ENCODE measurements at regions not wholly inside any gene's neighbourhood (a gene's known extent, or its start where the extent isn't known, plus 50 kb on each side); places are given as distances from the start of the nearest gene placed in this dataset.
A peak's percentile ranks its signal among the peaks of the same experiment; 100 is the strongest.

GRCh38 chr13:76503291-76503690 lies 382.9 kb downstream of the KCTD12 start:
- no peak for DNase-seq

- no peak for DNase-seq
These were observed 385.3 kb downstream of the KCTD12 start for GRCh38 chr13:76500894-76501293.

GRCh38 chr13:76499891-76500290 lies 386.3 kb downstream of the KCTD12 start:
- DNase-seq = peak; percentile 7

- DNase-seq = no peak
These were observed 396.9 kb downstream of the KCTD12 start for GRCh38 chr13:76489274-76489673.

- DNase-seq = no peak
These were observed 404.5 kb downstream of the KCTD12 start for GRCh38 chr13:76481738-76482137.

GRCh38 chr13:76474966-76475365 lies 411.2 kb downstream of the KCTD12 start:
- DNase-seq = no peak

GRCh38 chr13:76474356-76474755 lies 411.8 kb downstream of the KCTD12 start:
- no peak for DNase-seq

- peak; percentile 85 for DNase-seq
These were observed 412.6 kb downstream of the KCTD12 start for GRCh38 chr13:76473552-76474134.

- DNase-seq = no peak
These were observed 413.3 kb downstream of the KCTD12 start for GRCh38 chr13:76472916-76473315.

- DNase-seq = no peak
These were observed 414.7 kb downstream of the KCTD12 start for GRCh38 chr13:76471486-76471885.

GRCh38 chr13:76470991-76471390 lies 415.2 kb downstream of the KCTD12 start:
- no peak for DNase-seq

- no peak for DNase-seq
These were observed 420.2 kb downstream of the KCTD12 start for GRCh38 chr13:76466043-76466442.

GRCh38 chr13:76463314-76463713 lies 422.9 kb downstream of the KCTD12 start:
- no peak for DNase-seq

GRCh38 chr13:76461999-76462398 lies 424.2 kb downstream of the KCTD12 start:
- no peak for DNase-seq

GRCh38 chr13:76461484-76461883 lies 424.7 kb downstream of the KCTD12 start:
- no peak for DNase-seq

- no peak for DNase-seq
These were observed 426.3 kb downstream of the KCTD12 start for GRCh38 chr13:76459863-76460262.

GRCh38 chr13:76455960-76456359 lies 430.2 kb downstream of the KCTD12 start:
- no peak for DNase-seq

- no peak for DNase-seq
These were observed 431.2 kb downstream of the KCTD12 start for GRCh38 chr13:76454991-76455390.

GRCh38 chr13:76449716-76450115 lies 436.5 kb downstream of the KCTD12 start:
- DNase-seq = no peak

- DNase-seq = no peak
These were observed 440.0 kb downstream of the KCTD12 start for GRCh38 chr13:76446191-76446590.

GRCh38 chr13:76440568-76440967 lies 445.6 kb downstream of the KCTD12 start:
- DNase-seq = peak; percentile 1

- no peak for DNase-seq
These were observed 446.7 kb downstream of the KCTD12 start for GRCh38 chr13:76439546-76439945.

- no peak for DNase-seq
These were observed 448.2 kb downstream of the KCTD12 start for GRCh38 chr13:76438050-76438449.

- no peak for DNase-seq
These were observed 460.3 kb downstream of the KCTD12 start for GRCh38 chr13:76425935-76426334.

GRCh38 chr13:76421011-76421410 lies 465.2 kb downstream of the KCTD12 start:
- no peak for DNase-seq

GRCh38 chr13:76418404-76418803 lies 467.8 kb downstream of the KCTD12 start:
- no peak for DNase-seq

Data from midbrain (tissue), 1 donor.